HEK293 (cell line): ENCODE measurements at regions not wholly inside any gene's neighbourhood (a gene's known extent, or its start where the extent isn't known, plus 50 kb on each side); places are given as distances from the start of the nearest gene placed in this dataset.

Experiments
- CTCF ChIA-PET: fragments of 350-600 bp; formaldehyde crosslinking; extraction: SDS; loops from one replicate; lab custom pipeline; 2021; ENCODE audit warnings: antibody characterized with exemption; lab: Yijun Ruan, JAX
- POLR2A ChIA-PET: fragments of 300-600 bp; formaldehyde crosslinking; extraction: SDS; loops from one replicate; lab custom pipeline; 2020; ENCODE audit warnings: antibody characterized with exemption, inconsistent platforms; lab: Yijun Ruan, JAX
- H3K27ac ChIP-seq: fragments of 200-500 bp; sonication (Bioruptor generic); 2 replicates; pipeline ENCODE4 v1.5.1; 2014; ENCODE audit warnings: low read depth, low read length, control low read depth, inconsistent platforms; ENCODE audit errors: extremely low read depth
- H3K36me3 ChIP-seq, 2 experiments: fragments of 200-500 bp in 1 of 2; sonication (Bioruptor generic) in 1 of 2; 1 replicate in 1 of 2; 2 replicates in 1 of 2; pipeline ENCODE4 v1.5.1; 2014 to 2017; ENCODE audit warnings: inconsistent platforms in 2 of 2, low read length in 2 of 2; ENCODE audit not compliant: control insufficient read depth in 2 of 2, insufficient read depth in 1 of 2
- H3K4me1 ChIP-seq: fragments of 200-500 bp; sonication (Bioruptor generic); 2 replicates; pipeline ENCODE4 v1.5.1; 2014; ENCODE audit warnings: mild to moderate bottlenecking, low read length, inconsistent platforms; ENCODE audit not compliant: control insufficient read depth, insufficient read depth
- H3K4me3 ChIP-seq: 2 replicates; pipeline ENCODE4 v1.5.1; 2011; ENCODE audit warnings: low read depth, mild to moderate bottlenecking, control low read depth, low read length, moderate library complexity
- H3K9me3 ChIP-seq: fragments of 200-500 bp; sonication (Bioruptor generic); 2 replicates; pipeline ENCODE4 v1.5.1; 2014; ENCODE audit warnings: low read depth, low read length, inconsistent platforms; ENCODE audit not compliant: control insufficient read depth, insufficient read depth
- BCL11A ChIP-seq: fragments of 450-650 bp; formaldehyde crosslinking; IDR thresholded peaks from 2 replicates; pipeline ENCODE4 v1.5.1; 2016; ENCODE audit warnings: low read depth, missing biosample characterization, missing genetic modification characterization
- REPIN1 ChIP-seq: fragments of 450-650 bp; formaldehyde crosslinking; IDR thresholded peaks from 2 replicates; pipeline ENCODE4 v1.5.1; 2017; ENCODE audit warnings: missing biosample characterization, missing genetic modification characterization, low read depth
- SP7 ChIP-seq: fragments of 450-650 bp; formaldehyde crosslinking; IDR thresholded peaks from 2 replicates; pipeline ENCODE4 v1.5.1; 2016; ENCODE audit warnings: missing biosample characterization, missing genetic modification characterization
- TRIM28 ChIP-seq: IDR thresholded peaks from 2 replicates; pipeline ENCODE4 v1.6.1; 2011; ENCODE audit warnings: low read length, control low read depth, borderline replicate concordance
- ZBTB17 ChIP-seq: fragments of 450-650 bp; formaldehyde crosslinking; IDR thresholded peaks from 2 replicates; pipeline ENCODE4 v1.5.1; 2016; ENCODE audit warnings: missing biosample characterization, missing genetic modification characterization
- ZBTB8A ChIP-seq: fragments of 450-650 bp; formaldehyde crosslinking; IDR thresholded peaks from 2 replicates; pipeline ENCODE4 v1.5.1; 2016; ENCODE audit warnings: missing biosample characterization, missing genetic modification characterization
- ZNF112 ChIP-seq: fragments of 450-650 bp; formaldehyde crosslinking; IDR thresholded peaks from 2 replicates; pipeline ENCODE4 v1.5.0; 2017; ENCODE audit warnings: missing biosample characterization, missing genetic modification characterization
- ZNF140 ChIP-seq: fragments of 450-650 bp; formaldehyde crosslinking; IDR thresholded peaks from 2 replicates; pipeline ENCODE4 v1.5.1; 2016; ENCODE audit warnings: missing biosample characterization, missing genetic modification characterization
- ZNF292 ChIP-seq: fragments of 450-650 bp; formaldehyde crosslinking; IDR thresholded peaks from 2 replicates; pipeline ENCODE4 v1.5.1; 2016; ENCODE audit warnings: low read depth, missing biosample characterization, missing genetic modification characterization, borderline replicate concordance
- ZNF335 ChIP-seq: fragments of 450-650 bp; formaldehyde crosslinking; conservative IDR thresholded peaks from 2 replicates; pipeline ENCODE4 v1.5.1; 2016; ENCODE audit warnings: missing biosample characterization, missing genetic modification characterization
- ZNF354C ChIP-seq: fragments of 450-650 bp; formaldehyde crosslinking; IDR thresholded peaks from 2 replicates; pipeline ENCODE4 v1.5.1; 2016; ENCODE audit warnings: missing biosample characterization, missing genetic modification characterization, low read depth, borderline replicate concordance
- ZNF366 ChIP-seq: fragments of 450-650 bp; formaldehyde crosslinking; conservative IDR thresholded peaks from 2 replicates; pipeline ENCODE4 v1.5.1; 2016; ENCODE audit warnings: missing biosample characterization, missing genetic modification characterization
- ZNF394 ChIP-seq: fragments of 450-650 bp; formaldehyde crosslinking; IDR thresholded peaks from 2 replicates; pipeline ENCODE4 v1.5.1; 2016; ENCODE audit warnings: missing biosample characterization, missing genetic modification characterization, mild to moderate bottlenecking, moderate library complexity, borderline replicate concordance
- ZNF514 ChIP-seq: fragments of 450-650 bp; formaldehyde crosslinking; IDR thresholded peaks from 2 replicates; pipeline ENCODE4 v1.5.1; 2016; ENCODE audit warnings: missing biosample characterization, missing genetic modification characterization
- ZNF558 ChIP-seq: fragments of 450-650 bp; formaldehyde crosslinking; IDR thresholded peaks from 2 replicates; pipeline ENCODE4 v1.5.1; 2016; ENCODE audit warnings: missing biosample characterization, missing genetic modification characterization
- ZNF560 ChIP-seq: fragments of 450-650 bp; formaldehyde crosslinking; IDR thresholded peaks from 2 replicates; pipeline ENCODE4 v1.5.1; 2017; ENCODE audit warnings: missing biosample characterization, missing genetic modification characterization, borderline replicate concordance
- ZNF585B ChIP-seq: fragments of 450-650 bp; formaldehyde crosslinking; IDR thresholded peaks from 2 replicates; pipeline ENCODE4 v1.5.1; 2016; ENCODE audit warnings: missing biosample characterization, missing genetic modification characterization
- ZNF596 ChIP-seq: fragments of 450-650 bp; IDR thresholded peaks from 2 replicates; pipeline ENCODE4 v1.5.0; 2018; ENCODE audit warnings: missing biosample characterization, mild to moderate bottlenecking, missing genetic modification characterization, moderate library complexity
- ZNF664 ChIP-seq: fragments of 450-650 bp; formaldehyde crosslinking; IDR thresholded peaks from 2 replicates; pipeline ENCODE4 v1.5.1; 2016; ENCODE audit warnings: missing biosample characterization, missing genetic modification characterization
- TF ChIP-seq, protein P1 (sequence below): fragments of 450-650 bp; formaldehyde crosslinking; IDR thresholded peaks from 2 replicates; pipeline ENCODE4 v1.5.1; 2016; ENCODE audit warnings: missing biosample characterization, missing genetic modification characterization, low read depth
- TF ChIP-seq, protein P2 (sequence below): fragments of 450-650 bp; IDR thresholded peaks from 2 replicates; pipeline ENCODE4 v1.5.1; 2018; ENCODE audit warnings: missing biosample characterization, mild to moderate bottlenecking, missing genetic modification characterization
- TF ChIP-seq, protein P3 (sequence below): fragments of 450-650 bp; formaldehyde crosslinking; IDR thresholded peaks from 2 replicates; pipeline ENCODE4 v1.5.1; 2017; ENCODE audit warnings: missing biosample characterization, missing genetic modification characterization
- TF ChIP-seq, protein P4 (sequence below): fragments of 450-650 bp; formaldehyde crosslinking; IDR thresholded peaks from 2 replicates; pipeline ENCODE4 v1.5.1; 2016; ENCODE audit warnings: missing biosample characterization, missing genetic modification characterization

DNA sequence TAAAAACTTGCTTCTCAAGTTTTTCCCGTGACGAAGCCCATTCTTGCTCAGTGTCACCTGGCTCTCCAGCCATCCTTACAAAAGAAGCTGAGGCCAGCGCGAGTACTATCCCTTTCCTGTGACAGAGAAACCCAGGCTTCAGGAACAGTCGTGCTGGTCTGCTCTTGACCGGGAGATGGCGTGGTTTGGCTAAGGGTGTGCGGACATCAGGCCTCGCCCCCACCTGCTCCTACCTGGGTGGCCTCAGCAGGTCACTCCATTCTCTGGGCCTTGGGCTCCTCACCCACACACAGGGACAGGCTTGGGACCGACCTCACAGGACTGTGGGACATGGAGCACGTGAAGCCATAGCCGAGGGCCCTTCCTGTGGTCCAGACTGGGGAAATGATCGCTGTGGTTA lies 75.2 kb upstream of the CIBAR2 start:
- H3K4me3 ChIP-seq: no peak overlapping the region
- no peak overlapping the region for H3K27ac ChIP-seq
- H3K4me1 ChIP-seq: no peaks in the 10 kb centered on the region
- no peaks in the 10 kb centered on the region for H3K9me3 ChIP-seq
- TF ChIP-seq ZNF354C (tag by site-specific recombination): no peak
- POLR2A ChIA-PET: no interaction called here
- CTCF ChIA-PET: interaction anchor here (0.6 kb wide), 2 partner anchors 15 to 52 kb away, joined by 3 read pairs; no protein-coding TSS in a partner anchor
- peaks cover 0 to 36% of the 10 kb centered on the region in 2 experiments; a peak in 1 of 3 replicates for H3K36me3 ChIP-seq

DNA sequence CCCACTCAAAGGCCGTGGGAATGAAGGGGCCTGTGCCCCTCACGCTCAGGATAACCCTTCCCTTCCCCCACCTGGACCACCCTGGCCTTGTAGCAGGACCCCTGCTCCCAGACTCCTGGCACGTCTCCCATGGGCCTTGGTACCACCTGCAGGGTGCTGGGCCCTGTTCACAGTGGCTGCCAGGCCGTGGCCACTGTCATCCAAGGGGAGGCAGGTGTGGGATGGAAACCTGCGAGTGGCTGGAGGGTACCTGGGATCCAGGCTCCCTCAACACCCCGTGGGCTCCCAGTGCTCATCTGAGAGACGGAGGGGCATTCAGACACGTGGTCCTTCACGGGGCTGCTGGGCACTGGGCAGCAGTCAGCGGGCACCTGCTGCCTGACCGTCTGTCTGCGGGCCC lies 75.6 kb upstream of the CIBAR2 start:
- Histone ChIP-seq H3K36me3 (peaks cover 0 to 32% of the 10 kb centered on the region in 2 experiments; a peak in 1 of 3 replicates), H3K4me1 (no peaks in the 10 kb centered on the region), H3K9me3 (no peaks in the 10 kb centered on the region), H3K27ac (no peak overlapping the region)
- POLR2A ChIA-PET: interaction anchor here (0.6 kb wide), 1 partner anchor 131 kb away, joined by 3 read pairs; no protein-coding TSS in a partner anchor
- TF ChIP-seq ZNF585B (tag by site-specific recombination) (no peak), ZNF140 (tag by site-specific recombination) (no peak), SP7 (tag by site-specific recombination) (no peak), BCL11A (no peak), ZNF292 (tag by site-specific recombination) (no peak), ZNF366 (no peak), ZBTB17 (no peak)
- TF ChIP-seq, protein P1, sequence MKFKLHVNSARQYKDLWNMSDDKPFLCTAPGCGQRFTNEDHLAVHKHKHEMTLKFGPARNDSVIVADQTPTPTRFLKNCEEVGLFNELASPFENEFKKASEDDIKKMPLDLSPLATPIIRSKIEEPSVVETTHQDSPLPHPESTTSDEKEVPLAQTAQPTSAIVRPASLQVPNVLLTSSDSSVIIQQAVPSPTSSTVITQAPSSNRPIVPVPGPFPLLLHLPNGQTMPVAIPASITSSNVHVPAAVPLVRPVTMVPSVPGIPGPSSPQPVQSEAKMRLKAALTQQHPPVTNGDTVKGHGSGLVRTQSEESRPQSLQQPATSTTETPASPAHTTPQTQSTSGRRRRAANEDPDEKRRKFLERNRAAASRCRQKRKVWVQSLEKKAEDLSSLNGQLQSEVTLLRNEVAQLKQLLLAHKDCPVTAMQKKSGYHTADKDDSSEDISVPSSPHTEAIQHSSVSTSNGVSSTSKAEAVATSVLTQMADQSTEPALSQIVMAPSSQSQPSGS (tag by site-specific recombination): no peak
- TF ChIP-seq, all 188 proteins: peak for 0
- CTCF ChIA-PET: interaction anchor here (0.6 to 0.8 kb wide), 2 partner anchors 51 to 57 kb away, joined by 3 read pairs; no protein-coding TSS in a partner anchor
- no peak overlapping the region for H3K4me3 ChIP-seq

DNA sequence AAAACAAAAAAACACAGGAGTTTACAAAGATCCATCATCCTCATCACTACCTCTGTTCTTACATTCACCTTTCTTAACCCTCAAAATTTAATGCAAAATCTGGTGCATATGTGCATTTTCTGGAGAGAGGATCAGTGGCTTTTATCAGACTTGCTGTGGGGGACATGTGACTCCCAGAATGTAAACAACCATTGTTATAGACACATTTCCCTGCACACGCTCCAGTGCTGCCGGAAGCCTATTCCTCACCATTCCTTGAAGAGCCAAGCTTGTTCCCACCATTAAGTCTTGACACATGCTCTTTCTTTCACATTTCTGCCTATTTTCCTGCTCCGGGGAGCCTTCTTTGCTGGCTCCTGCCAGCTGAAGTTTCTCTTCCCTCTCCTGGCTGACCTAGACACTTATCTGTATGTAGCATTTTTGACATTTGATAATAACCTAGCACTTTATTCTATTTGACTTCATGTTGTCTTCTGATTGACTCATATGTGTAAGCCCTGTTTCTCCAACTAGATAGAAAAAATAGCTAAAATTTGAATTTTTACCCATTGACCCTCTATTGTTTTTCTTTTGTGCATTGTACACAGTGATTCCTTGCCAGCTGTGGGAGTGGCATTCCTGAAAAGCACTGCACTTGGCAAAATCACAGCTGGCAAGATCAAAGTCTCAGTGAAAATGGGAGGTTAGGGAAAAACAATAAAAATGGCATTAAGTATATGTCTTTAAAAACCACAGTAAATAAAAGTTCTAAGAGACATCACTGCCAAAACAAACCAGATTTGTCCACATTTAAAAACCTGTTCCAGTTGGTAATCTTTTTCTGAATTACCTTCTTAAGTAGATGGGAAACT lies 76.8 kb upstream of the CIBAR2 start:
- Histone ChIP-seq H3K9me3 (no peaks in the 10 kb centered on the region), H3K27ac (no peak overlapping the region), H3K36me3 (peaks cover 0 to 20% of the 10 kb centered on the region in 2 experiments; a peak in 1 of 3 replicates), H3K4me1 (no peaks in the 10 kb centered on the region), H3K4me3 (no peak overlapping the region)
- ChIA-PET CTCF (interaction anchor here (0.7 to 0.8 kb wide), 2 partner anchors 56 to 59 kb away, joined by 3 read pairs; no protein-coding TSS in a partner anchor), POLR2A (interaction anchor here (0.6 kb wide), 1 partner anchor 130 kb away, joined by 3 read pairs; no protein-coding TSS in a partner anchor)
- TF ChIP-seq ZNF560 (no peak), ZNF112 (tag by site-specific recombination) (no peak), ZNF335 (no peak), ZNF558 (tag by site-specific recombination) (no peak), ZBTB8A (no peak), REPIN1 (tag by site-specific recombination) (no peak), ZNF664 (tag by site-specific recombination) (no peak), TRIM28 (no peak), ZNF596 (no peak), ZNF514 (tag by site-specific recombination) (no peak), ZNF394 (no peak)
- TF ChIP-seq, protein P2, sequence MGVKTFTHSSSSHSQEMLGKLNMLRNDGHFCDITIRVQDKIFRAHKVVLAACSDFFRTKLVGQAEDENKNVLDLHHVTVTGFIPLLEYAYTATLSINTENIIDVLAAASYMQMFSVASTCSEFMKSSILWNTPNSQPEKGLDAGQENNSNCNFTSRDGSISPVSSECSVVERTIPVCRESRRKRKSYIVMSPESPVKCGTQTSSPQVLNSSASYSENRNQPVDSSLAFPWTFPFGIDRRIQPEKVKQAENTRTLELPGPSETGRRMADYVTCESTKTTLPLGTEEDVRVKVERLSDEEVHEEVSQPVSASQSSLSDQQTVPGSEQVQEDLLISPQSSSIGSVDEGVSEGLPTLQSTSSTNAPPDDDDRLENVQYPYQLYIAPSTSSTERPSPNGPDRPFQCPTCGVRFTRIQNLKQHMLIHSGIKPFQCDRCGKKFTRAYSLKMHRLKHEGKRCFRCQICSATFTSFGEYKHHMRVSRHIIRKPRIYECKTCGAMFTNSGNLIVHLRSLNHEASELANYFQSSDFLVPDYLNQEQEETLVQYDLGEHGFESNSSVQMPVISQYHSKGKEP (tag by site-specific recombination): no peak
- TF ChIP-seq, protein P3, sequence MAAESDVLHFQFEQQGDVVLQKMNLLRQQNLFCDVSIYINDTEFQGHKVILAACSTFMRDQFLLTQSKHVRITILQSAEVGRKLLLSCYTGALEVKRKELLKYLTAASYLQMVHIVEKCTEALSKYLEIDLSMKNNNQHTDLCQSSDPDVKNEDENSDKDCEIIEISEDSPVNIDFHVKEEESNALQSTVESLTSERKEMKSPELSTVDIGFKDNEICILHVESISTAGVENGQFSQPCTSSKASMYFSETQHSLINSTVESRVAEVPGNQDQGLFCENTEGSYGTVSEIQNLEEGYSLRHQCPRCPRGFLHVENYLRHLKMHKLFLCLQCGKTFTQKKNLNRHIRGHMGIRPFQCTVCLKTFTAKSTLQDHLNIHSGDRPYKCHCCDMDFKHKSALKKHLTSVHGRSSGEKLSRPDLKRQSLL (tag by site-specific recombination): no peak
- TF ChIP-seq, protein P4, sequence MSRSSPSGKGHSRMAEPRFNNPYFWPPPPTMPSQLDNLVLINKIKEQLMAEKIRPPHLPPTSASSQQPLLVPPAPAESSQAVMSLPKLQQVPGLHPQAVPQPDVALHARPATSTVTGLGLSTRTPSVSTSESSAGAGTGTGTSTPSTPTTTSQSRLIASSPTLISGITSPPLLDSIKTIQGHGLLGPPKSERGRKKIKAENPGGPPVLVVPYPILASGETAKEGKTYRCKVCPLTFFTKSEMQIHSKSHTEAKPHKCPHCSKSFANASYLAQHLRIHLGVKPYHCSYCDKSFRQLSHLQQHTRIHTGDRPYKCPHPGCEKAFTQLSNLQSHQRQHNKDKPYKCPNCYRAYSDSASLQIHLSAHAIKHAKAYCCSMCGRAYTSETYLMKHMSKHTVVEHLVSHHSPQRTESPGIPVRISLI (tag by site-specific recombination): no peak
